ENCODE measurements at regions not wholly inside any gene's neighbourhood (a gene's known extent, or its start where the extent isn't known, plus 50 kb on each side); places are given as distances from the start of the nearest gene placed in this dataset.
"Not testable (repeated sequence)": the region's sequence is repeated elsewhere in the genome, so short reads cannot be mapped to it uniquely, and the experiment has no call there.

DNA sequence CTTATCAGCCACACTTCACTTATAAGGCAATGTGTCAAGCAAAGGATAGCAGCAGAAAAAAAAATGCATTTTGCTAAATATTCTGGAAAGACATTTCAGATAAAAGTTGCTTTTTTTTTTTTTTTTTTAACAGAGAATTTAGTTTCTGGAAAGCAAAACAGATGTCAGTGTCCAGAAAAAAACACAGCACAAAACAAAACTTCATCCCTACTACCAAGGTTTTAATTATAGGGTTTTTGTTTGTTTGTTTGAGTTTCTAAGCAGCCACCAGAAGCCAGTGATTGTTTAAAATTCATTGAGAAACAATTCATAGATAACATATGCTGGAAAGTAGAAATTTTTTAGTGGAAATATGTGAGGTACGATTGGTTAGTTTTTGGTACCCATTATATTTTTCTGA is 1202.7 kb downstream of the OTOL1 start:
- DNase-seq = no peak

- DNase-seq = no peak
Measured at GRCh38 chr3:162701211-162701610, 1204.6 kb downstream of the OTOL1 start.

GRCh38 chr3:162702768-162703385 is 1206.3 kb downstream of the OTOL1 start:
- no peak for DNase-seq

GRCh38 chr3:162704238-162704637 is 1207.6 kb downstream of the OTOL1 start:
- no peak for DNase-seq

GRCh38 chr3:162704799-162705385 is 1208.3 kb downstream of the OTOL1 start:
- no peak for DNase-seq

GRCh38 chr3:162708394-162708793 is 1211.8 kb downstream of the OTOL1 start:
- DNase-seq = not testable (repeated sequence)

GRCh38 chr3:162708942-162709706 is 1212.5 kb downstream of the OTOL1 start:
- DNase-seq = not testable (repeated sequence)

DNA sequence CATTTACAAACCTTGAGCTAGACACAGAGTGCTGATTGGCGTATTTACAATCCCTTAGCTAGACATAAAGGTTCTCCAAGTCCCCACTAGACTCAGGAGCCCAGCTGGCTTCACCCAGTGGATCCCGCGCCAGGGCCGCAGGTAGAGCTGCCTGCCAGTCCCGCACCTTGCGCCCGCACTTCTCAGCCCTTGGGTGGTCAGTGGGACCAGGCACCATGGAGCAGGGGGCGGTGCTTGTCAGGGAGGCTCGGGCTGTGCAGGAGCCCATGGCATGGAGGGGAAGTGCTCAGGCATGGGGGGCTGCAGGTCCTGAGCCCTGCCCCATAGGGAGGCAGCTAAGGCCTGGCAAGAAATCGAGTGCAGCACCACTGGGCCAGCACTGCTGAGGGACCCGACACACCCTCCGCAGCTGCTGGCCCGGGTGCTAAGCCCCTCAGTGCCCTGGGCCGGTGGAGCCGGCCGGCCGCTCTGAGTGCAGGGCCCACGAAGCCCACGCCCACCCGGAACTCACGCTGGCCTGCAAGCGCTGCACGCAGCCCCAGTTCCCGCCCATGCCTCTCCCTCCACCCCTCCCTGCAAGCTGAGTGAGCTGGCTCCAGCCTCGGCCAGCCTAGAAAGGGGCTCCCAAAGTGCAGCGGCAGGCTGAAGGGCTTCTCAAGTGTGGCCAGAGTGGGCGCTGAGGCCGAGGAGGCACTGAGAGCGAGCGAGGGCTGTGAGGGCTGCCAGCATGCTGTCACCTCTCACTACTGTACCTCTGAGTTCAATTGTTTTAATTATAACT is 1213.9 kb downstream of the OTOL1 start:
- no peak for DNase-seq

DNA sequence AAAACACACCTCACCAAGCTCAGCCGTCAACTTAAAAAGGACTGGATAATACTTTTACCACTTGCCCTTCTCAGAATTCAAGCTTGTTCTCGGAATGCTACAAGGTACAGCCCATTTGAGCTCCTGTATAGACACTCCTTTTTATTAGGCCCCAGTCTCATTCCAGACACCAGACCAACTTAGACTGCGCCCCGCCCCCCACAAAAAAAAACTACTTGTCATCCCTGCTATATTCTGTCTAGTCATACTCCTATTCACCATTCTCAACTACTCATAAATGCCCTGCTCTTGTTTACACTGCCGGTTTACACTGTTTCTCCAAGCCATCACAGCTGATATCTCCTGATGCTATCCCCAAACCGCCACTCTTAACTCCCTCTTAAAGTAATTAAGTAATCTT is 1220.5 kb downstream of the OTOL1 start:
- DNase-seq = not testable (repeated sequence)

DNA sequence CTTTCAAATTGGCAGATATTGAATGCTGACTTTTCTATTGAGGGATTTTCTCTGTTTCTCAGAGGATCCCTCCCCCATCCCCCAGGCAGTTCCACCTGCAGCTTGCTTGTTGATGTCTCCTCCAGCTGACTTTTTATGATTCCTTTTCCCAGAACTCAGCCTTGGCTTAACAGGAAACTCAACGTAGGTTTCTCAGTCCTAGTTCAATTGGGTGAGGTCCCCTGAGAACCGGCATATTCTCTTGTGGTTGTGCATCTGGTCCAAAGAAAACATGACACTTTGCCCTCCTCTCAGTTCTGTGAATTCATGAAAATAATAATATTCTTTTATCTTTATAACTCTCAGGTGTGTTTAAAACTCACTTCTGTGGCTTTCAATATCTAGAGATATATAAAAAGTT is 1222.1 kb downstream of the OTOL1 start:
- DNase-seq = no peak

- no peak for DNase-seq
Measured at GRCh38 chr3:162719684-162720341, 1223.2 kb downstream of the OTOL1 start.

DNA sequence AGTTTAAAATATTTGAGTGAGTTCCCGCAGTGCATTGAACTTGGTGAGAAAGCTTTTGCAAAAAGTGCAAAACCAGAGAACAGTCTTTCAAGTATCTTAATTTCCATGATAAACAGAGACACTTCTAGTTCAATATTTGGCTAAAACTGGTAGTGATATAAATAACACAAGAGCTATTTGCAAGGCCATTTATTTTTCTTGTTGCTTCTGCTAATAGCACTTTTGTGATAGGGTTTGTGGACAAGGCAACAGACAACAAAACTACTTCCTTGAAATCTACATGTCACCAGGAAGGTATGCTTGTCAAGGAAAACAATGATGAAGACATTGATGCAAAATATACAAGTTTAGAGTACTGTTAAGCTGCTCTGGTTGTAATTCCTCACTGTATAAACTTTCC is 1225.1 kb downstream of the OTOL1 start:
- DNase-seq = no peak

DNA sequence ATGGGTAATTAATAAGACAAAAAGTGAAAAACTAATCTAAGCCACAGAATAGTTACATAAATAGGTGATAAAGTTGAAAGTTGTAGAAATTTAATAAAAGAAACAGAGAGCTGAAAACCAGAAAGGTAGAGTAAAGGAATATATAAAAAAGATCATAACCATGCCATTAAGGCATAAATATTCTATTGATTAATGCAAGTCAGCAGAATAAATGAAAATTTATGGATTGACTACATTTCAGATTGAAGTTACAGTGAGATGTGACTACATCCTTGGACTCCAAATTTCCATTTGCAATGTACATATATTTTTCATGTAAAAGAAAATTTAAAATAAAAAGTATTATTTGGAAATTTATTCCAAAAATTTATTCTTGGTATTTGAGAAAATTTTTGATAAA is 1225.7 kb downstream of the OTOL1 start:
- DNase-seq = no peak

GRCh38 chr3:162722796-162723195 is 1226.2 kb downstream of the OTOL1 start:
- not testable (repeated sequence) for DNase-seq

DNA sequence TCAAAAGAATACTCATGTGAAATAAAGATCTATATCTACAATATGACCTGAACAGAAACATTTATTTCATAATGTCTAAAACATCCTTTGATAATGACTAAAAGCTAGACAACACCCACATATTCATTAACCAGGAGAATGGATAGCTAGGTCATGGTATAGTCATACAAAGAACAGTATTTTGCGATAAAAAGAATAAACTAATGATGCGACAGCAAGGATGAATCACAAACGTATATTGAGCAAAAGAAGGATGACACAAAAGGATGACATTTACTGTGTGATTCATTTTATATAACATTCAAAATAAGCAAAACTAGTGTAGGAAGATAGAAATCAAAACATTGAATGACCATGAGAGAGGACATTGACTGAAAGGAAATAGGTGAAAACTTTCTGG is 1233.1 kb downstream of the OTOL1 start:
- no peak for DNase-seq

DNA sequence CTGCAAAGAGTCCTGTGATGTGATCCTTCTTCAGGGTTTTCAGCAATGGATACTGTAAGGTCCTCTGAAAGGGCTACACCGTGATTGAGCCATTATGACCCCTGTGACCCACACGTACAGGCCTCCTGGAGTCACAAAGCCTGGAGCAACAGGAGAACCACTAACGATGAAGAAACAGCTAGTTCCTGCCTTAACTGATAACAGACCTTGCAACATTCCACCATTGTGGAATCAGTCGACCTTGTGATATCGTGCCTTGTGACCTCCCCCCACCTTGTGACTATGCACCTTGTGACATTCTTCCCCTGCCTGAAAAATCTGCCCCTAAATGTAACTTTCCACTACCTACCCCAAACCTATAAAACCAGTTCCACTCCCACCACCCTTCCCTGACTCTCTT is 1235.4 kb downstream of the OTOL1 start:
- not testable (repeated sequence) for DNase-seq

DNA sequence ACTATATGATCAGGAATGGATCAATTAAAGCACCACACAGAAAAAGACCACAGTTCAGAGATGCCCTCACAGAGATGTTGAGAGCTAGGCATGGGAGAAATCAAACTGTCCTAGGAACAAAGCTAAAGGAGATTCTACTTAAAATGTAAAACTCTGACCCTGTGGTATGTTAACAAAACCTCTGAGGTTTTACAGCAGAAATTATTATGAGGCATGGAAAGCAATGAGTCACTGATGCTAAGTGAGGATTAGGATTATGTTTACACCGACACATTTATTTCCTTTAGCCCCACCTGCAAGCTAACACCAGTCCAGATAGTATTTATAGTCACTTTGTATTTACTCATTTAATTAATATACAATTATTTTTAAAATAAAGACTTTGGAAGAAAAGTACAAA is 1242.2 kb downstream of the OTOL1 start:
- no peak for DNase-seq

DNA sequence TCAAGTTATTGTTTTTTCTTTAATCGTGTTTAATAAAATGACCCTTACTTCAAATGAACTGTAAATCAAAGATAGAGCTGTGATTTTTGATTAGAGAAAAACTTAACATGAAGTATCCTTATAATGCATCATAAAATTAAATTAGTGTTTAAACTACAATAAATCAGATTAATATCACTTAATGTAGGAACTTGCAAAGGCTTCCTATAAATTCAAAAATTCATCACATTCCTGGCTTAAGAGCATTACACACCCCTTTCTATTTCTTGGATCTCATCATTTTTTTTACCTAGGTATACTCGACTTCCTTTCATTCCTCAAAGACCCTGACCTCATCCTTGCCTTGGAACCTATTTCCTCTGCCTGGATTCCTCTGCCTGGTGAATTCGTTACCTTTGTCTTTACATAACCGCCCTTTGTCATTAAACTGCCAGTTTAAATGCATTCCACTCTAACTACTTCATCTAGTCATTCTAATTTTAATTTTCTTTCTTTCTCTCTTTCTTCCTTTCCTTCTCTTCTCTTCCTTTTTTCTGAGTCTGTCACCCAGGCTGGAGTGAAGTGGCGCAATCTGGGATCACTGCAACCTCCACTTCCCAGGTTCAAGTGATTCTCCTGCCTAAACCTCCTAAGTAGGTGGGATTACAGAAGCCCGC is 1244.5 kb downstream of the OTOL1 start:
- DNase-seq = no peak

DNA sequence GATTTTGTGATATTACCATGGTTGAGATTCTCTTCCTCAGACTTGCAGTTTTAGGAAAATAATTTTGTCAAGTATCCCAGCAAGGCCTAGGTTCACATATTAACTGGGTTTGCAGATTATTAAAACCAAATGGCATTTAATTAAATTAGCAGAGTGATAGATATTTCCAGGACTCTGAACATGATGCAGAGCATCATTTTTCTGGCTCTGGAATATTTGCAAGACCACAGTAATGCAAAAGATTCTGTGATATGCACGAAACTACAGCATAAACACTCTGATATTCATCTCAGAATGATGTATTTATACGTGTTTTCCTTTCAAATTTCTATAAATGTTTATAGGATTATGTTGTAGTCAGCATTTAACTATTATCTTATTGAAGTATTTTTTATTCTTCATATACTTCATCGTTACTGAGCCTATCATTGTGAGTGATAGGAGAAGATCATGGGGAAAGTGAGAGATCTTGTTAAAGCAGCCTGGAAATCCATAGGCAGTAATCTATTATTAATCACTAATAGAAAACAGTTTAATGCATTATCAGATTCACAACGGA is 1245.6 kb downstream of the OTOL1 start:
- no peak for DNase-seq

DNA sequence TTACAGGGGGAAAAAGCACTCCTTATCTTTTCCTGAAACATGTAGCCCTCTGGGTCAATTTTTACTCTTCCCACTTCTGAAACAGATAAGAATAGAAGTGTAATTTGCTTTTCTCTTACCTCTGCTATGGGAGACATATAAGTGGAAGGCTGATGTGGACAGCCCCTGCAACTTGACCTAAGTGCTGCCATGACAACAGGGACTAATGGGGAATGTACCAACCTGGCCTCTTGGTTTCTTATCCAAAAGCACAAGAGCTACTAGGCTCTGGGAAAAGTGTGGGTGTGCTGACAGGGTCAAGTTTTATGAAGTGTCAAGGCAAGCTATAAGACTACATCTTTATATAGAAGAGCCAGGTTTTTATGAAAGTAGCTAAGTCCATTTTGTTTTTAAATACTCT is 1246.5 kb downstream of the OTOL1 start:
- DNase-seq = no peak

DNA sequence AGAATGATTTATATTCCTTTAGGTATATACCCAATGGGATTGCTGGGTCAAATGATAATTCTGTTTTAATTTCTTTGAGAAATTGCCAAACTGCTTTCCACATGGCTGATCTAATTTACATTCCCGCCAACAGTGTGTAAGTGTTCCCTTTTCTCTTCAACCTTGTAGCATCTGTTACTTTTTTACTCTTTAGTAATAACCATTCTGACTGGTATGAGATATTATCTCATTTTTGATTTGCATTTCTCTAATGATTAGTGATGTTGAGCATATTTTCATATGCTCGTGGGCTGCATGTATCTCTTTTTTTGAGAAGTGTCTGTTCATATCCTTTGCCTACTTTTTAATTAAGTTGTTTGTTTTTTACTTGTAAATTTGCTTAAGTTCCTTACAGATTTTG is 1264.2 kb downstream of the OTOL1 start:
- no peak for DNase-seq

All from stimulated activated CD4-positive, alpha-beta T cell treated with anti-CD3 and anti-CD28 coated beads, Interleukin-12 subunit alpha, Interleukin-12 subunit beta, amount 100 ng/mL, for 4 hours (primary cell).